GM18870 (cell line): ENCODE measurements at regions not wholly inside any gene's neighbourhood (a gene's known extent, or its start where the extent isn't known, plus 50 kb on each side); places are given as distances from the start of the nearest gene placed in this dataset.

Source experiments
- ATAC-seq: cut with Tn5 transposase; IDR thresholded peaks from one replicate; pipeline ENCODE4 v1.9.1; 2021; ENCODE audit warnings: moderate library complexity; ENCODE audit not compliant: unreplicated experiment

DNA sequence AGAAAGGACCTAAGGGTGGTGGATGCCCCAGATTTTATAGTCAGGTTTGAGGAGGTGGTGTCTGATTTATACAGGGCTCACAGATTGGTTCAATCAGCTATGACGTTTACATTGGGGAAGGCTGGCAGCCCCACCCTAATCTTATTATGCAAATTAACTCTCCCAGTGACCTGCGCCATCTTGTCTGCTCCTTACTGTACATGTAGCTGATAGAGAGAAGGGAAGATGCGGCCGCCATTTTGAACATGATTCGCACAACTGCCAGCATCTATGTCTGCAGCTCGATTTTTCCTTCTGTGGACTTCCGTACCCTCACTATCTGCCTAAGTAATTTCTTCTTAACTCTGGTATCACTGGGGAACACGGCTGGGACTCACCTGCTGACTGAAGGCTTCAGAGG lies 619.0 kb upstream of the DPP6 start:
- ATAC-seq = no peak

- ATAC-seq = no peak
Observed at GRCh38 chr7:153440715-153441114, 611.5 kb upstream of the DPP6 start.

GRCh38 chr7:153443032-153443701 lies 609.0 kb upstream of the DPP6 start:
- ATAC-seq = no peak

GRCh38 chr7:153444641-153445040 lies 607.6 kb upstream of the DPP6 start:
- ATAC-seq = no peak

GRCh38 chr7:153445641-153446040 lies 606.6 kb upstream of the DPP6 start:
- no peak for ATAC-seq

GRCh38 chr7:153446490-153446889 lies 605.7 kb upstream of the DPP6 start:
- no peak for ATAC-seq

DNA sequence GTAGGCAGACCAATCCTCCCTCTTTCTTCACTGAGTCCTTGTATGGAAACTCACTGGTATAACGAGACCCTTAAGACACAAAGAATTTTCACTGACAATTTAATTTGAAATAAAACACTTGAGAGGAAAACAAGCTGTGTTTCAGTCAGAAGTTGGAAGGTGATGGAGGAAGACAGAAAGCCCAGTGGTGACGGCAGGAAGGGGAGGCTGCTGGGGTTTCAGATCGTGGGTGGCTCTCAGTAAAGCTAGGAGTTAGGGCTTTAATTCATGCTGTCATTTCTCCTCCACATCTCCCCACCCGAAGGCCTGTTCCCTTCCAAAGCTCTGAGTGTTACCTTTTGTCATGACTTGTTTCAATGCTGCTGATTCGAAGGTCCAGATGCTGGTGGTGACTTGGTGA lies 605.2 kb upstream of the DPP6 start:
- ATAC-seq = no peak

DNA sequence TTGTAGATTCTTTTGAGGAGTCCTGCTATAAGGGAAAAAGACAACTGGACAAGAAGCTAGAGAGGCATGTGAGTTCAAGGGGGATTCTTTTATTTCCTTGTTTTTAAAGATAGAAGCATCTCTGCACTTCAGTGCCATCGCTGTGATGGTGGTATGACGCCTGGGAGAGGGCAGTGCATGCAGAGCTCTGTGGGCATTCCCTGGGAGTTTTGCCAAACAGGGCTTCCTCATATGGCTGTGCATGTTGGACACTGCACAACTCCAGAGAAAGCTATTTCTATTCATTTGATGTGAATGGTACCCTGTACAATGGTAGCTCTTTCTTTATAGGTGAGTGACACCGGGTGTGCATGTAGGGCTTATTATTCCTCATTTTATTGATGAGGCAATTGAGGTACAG lies 599.5 kb upstream of the DPP6 start:
- ATAC-seq = no peak

GRCh38 chr7:153454306-153454705 lies 597.9 kb upstream of the DPP6 start:
- ATAC-seq = no peak

GRCh38 chr7:153457746-153458145 lies 594.5 kb upstream of the DPP6 start:
- ATAC-seq = no peak

GRCh38 chr7:153470004-153470671 lies 582.1 kb upstream of the DPP6 start:
- ATAC-seq = no peak

- ATAC-seq = no peak
Observed at GRCh38 chr7:153472516-153472915, 579.7 kb upstream of the DPP6 start.

GRCh38 chr7:153473185-153473584 lies 579.0 kb upstream of the DPP6 start:
- no peak for ATAC-seq

- no peak for ATAC-seq
Observed at GRCh38 chr7:153475239-153475638, 577.0 kb upstream of the DPP6 start.

GRCh38 chr7:153476166-153476565 lies 576.0 kb upstream of the DPP6 start:
- ATAC-seq = no peak

DNA sequence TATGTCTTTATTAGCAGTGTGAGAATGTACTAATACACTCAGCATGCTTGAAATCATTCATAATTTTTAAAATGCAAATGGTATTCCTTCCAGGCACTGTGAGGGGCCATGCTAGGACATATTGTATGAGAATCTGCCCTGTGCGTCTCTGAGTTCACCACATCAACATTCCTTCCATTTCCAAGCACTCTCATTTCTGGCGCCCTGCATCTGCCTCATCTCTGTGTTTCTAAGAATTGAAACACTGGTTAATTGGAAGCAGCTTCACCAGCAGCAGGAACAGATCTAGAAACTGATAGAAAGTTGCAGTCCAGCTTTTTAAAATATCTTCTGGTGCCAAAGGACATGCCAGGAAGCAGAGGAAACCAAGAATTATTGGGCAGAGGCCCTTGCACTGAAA lies 555.9 kb upstream of the DPP6 start:
- no peak for ATAC-seq

GRCh38 chr7:153503093-153503492 lies 549.1 kb upstream of the DPP6 start:
- ATAC-seq = no peak

- ATAC-seq = no peak
Observed at GRCh38 chr7:153504288-153505075, 547.7 kb upstream of the DPP6 start.

DNA sequence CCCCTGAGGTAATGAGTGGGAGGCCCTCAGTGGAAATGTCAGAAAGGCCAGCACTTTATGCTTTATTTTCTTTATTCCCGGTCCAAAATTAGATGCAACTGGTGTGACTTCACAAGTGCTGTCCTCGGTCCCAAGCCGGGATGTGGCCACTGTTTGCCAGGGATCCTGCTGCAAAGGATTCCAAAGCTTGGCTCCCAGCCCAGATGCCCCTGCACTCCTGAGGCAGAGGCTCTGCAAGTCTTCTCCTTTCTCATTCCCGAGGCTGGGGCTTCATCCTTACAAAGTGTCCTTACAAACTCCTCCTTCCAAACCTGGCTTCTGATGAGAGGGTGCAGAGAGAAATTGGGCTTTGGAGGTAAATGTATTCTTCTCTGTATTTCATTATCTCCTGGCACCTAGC lies 544.3 kb upstream of the DPP6 start:
- no peak for ATAC-seq

DNA sequence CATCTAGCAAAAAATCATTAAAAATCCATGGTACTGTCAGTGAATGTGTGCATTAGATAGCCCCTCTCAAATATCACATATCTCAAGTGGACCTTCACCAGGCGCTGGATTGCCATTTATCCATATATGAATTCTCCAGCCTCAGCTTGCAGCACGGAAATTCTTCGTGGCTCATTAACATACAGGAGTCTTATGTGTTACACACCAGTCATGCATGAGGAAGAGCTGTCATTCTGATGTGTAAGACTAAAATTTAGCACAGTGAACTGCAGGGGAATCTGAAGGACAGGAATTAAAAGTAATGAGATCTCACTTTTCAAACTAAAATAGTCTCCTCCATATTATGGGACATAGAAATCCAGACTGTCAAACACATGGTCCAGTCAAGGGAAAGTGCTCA lies 542.4 kb upstream of the DPP6 start:
- no peak for ATAC-seq

- no peak for ATAC-seq
Observed at GRCh38 chr7:153510674-153511073, 541.5 kb upstream of the DPP6 start.

GRCh38 chr7:153514032-153514431 lies 538.2 kb upstream of the DPP6 start:
- no peak for ATAC-seq
